H1 (cell line): ENCODE measurements at regions not wholly inside any gene's neighbourhood (a gene's known extent, or its start where the extent isn't known, plus 50 kb on each side); places are given as distances from the start of the nearest gene placed in this dataset.

Source experiments
- CTCF ChIA-PET: fragments of 300-600 bp; sonication (Branson Sonifier 250); formaldehyde crosslinking; loops from one replicate; lab custom pipeline; 2021; ENCODE audit not compliant: partially characterized antibody; lab: Charles Lee
- POLR2A ChIA-PET: fragments of 300-600 bp; sonication (Branson Sonifier 250); formaldehyde crosslinking; loops from one replicate; lab custom pipeline; 2021; ENCODE audit warnings: inconsistent platforms; ENCODE audit not compliant: partially characterized antibody; lab: Charles Lee
- DNase-seq, 2 experiments: peaks; one replicate each; pipeline versions ENCODE4 v3.0.0 to v3.0.0-alpha.2; 2010 to 2022; ENCODE audit warnings: low spot score in 2 of 2, low read depth in 1 of 2, mixed read lengths in 1 of 2
- FAIRE-seq: peaks from 2 replicates; lab custom pipeline; 2011; peaks lifted over from hg19 to GRCh38; lab: Jason Lieb, UNC
- H2AFZ ChIP-seq: 2 replicates; pipeline ENCODE4 v1.8.1; 2012; ENCODE audit warnings: low read length, inconsistent platforms
- H2AK5ac ChIP-seq: 2 replicates; pipeline ENCODE4 v1.6.1; 2013; ENCODE audit warnings: low read depth, low read length
- H2BK120ac ChIP-seq: replicated peaks from 2 replicates; pipeline ENCODE3; 2013; ENCODE audit warnings: low read depth, low read length, inconsistent platforms
- H2BK12ac ChIP-seq: 2 replicates; pipeline ENCODE4 v1.6.1; 2013; ENCODE audit warnings: low read depth, low read length
- H2BK15ac ChIP-seq: 2 replicates; pipeline ENCODE4 v1.6.1; 2013; ENCODE audit warnings: low read length
- H2BK20ac ChIP-seq: 2 replicates; pipeline ENCODE4 v1.6.1; 2013; ENCODE audit warnings: low read length
- H2BK5ac ChIP-seq: 2 replicates; pipeline ENCODE4 v1.6.1; 2013; ENCODE audit warnings: low read depth, low read length
- H3K14ac ChIP-seq: 2 replicates; pipeline ENCODE4 v1.6.1; 2013; ENCODE audit warnings: inconsistent platforms; ENCODE audit not compliant: insufficient read length
- H3K18ac ChIP-seq: 2 replicates; pipeline ENCODE4 v1.6.1; 2013; ENCODE audit warnings: low read length; ENCODE audit errors: extremely low read depth
- H3K23ac ChIP-seq: 2 replicates; pipeline ENCODE4 v1.6.1; 2013; ENCODE audit warnings: inconsistent platforms; ENCODE audit not compliant: insufficient read length
- H3K23me2 ChIP-seq: 2 replicates; pipeline ENCODE4 v1.6.1; 2013; ENCODE audit warnings: low read depth, low read length
- H3K27ac ChIP-seq: 2 replicates; pipeline ENCODE4 v1.6.1; 2011; ENCODE audit warnings: low read depth, low read length, inconsistent platforms
- H3K27me3 ChIP-seq, 4 experiments: replicated peaks in 1 of 4; 1 replicate in 1 of 4; 2 replicates in 3 of 4; pipeline versions ENCODE4 v1.6.1 to v1.8.1; 2011 to 2013; ENCODE audit warnings: low read length in 3 of 4, mild to moderate bottlenecking in 3 of 4, inconsistent platforms in 2 of 4, mixed read lengths in 2 of 4, moderate library complexity in 1 of 4; ENCODE audit not compliant: control insufficient read depth in 3 of 4, insufficient read depth in 3 of 4; ENCODE audit errors: extremely low read depth in 1 of 4
- H3K36me3 ChIP-seq, 4 experiments: 2 replicates each; pipeline versions ENCODE4 v1.6.1 to v1.8.1; 2011 to 2013; ENCODE audit warnings: mild to moderate bottlenecking in 4 of 4, low read length in 3 of 4, moderate library complexity in 2 of 4, control low read depth in 1 of 4, inconsistent platforms in 1 of 4; ENCODE audit not compliant: insufficient read depth in 4 of 4, control insufficient read depth in 2 of 4
- H3K4ac ChIP-seq: replicated peaks from 2 replicates; pipeline ENCODE3; 2013; ENCODE audit warnings: low read length, low read depth, mixed read lengths, inconsistent platforms; ENCODE audit not compliant: insufficient read length
- H3K4me1 ChIP-seq, 4 experiments: replicated peaks in 1 of 4; 1 replicate in 1 of 4; 2 replicates in 3 of 4; pipeline versions ENCODE4 v1.6.1 to v1.8.1; 2011 to 2013; ENCODE audit warnings: low read length in 3 of 4, inconsistent platforms in 2 of 4, mixed read lengths in 1 of 4; ENCODE audit not compliant: insufficient read depth in 4 of 4, control insufficient read depth in 3 of 4
- H3K4me2 ChIP-seq, 2 experiments: 2 replicates each; pipeline versions ENCODE4 v1.6.1 to v1.8.1; 2011 to 2013; ENCODE audit warnings: low read depth in 2 of 2, low read length in 2 of 2, control low read depth in 1 of 2, inconsistent platforms in 1 of 2, mild to moderate bottlenecking in 1 of 2; ENCODE audit not compliant: insufficient read depth in 1 of 2
- H3K4me3 ChIP-seq, 4 experiments: fragments of 200-600, 300-600 bp in 1 of 4; sonication (generic), shearing (Covaris generic), sonication (Bioruptor Twin) in 1 of 4; 2 replicates each; pipeline versions ENCODE4 v1.5.1 to v1.8.1; 2011 to 2016; ENCODE audit warnings: low read length in 4 of 4, low read depth in 3 of 4, control low read depth in 2 of 4, inconsistent platforms in 2 of 4, mild to moderate bottlenecking in 2 of 4, mixed read lengths in 1 of 4, moderate library complexity in 1 of 4; ENCODE audit not compliant: insufficient read depth in 2 of 4; ENCODE audit errors: extremely low read depth in 1 of 4
- H3K56ac ChIP-seq: replicated peaks from 2 replicates; pipeline ENCODE3; 2013; ENCODE audit warnings: low read depth, mild to moderate bottlenecking, mixed read lengths, low read length, inconsistent platforms; ENCODE audit not compliant: insufficient read length
- H3K79me1 ChIP-seq: 2 replicates; pipeline ENCODE4 v1.6.1; 2013; ENCODE audit warnings: low read depth, low read length, control low read depth
- H3K79me2 ChIP-seq, 2 experiments: 2 replicates each; pipeline versions ENCODE4 v1.6.1 to v1.8.1; 2012 to 2013; ENCODE audit warnings: low read length in 2 of 2, mild to moderate bottlenecking in 2 of 2, inconsistent platforms in 1 of 2; ENCODE audit not compliant: insufficient read depth in 2 of 2, control insufficient read depth in 1 of 2
- H3K9ac ChIP-seq, 4 experiments: replicated peaks in 1 of 4; 1 replicate in 1 of 4; 2 replicates in 3 of 4; pipeline versions ENCODE4 v1.6.1 to v1.8.1; 2011 to 2013; ENCODE audit warnings: low read depth in 3 of 4, low read length in 3 of 4, control low read depth in 2 of 4, mild to moderate bottlenecking in 2 of 4, moderate library complexity in 2 of 4, inconsistent platforms in 1 of 4; ENCODE audit errors: extremely low read depth in 1 of 4
- H3K9me3 ChIP-seq, 2 experiments: 2 replicates each; pipeline versions ENCODE4 v1.6.1 to v1.8.1; 2012 to 2013; ENCODE audit warnings: mild to moderate bottlenecking in 2 of 2, moderate library complexity in 2 of 2, control low read depth in 1 of 2, inconsistent platforms in 1 of 2, low read depth in 1 of 2, low read length in 1 of 2, mixed read lengths in 1 of 2; ENCODE audit not compliant: insufficient read depth in 2 of 2
- H4K20me1 ChIP-seq, 2 experiments: replicated peaks in 1 of 2; 2 replicates each; pipeline versions ENCODE3 to v1.8.1; 2011 to 2013; ENCODE audit warnings: inconsistent platforms in 2 of 2, low read length in 2 of 2, mild to moderate bottlenecking in 1 of 2; ENCODE audit not compliant: insufficient read depth in 2 of 2, control insufficient read depth in 1 of 2
- H4K5ac ChIP-seq: 2 replicates; pipeline ENCODE4 v1.6.1; 2013; ENCODE audit warnings: low read length, low read depth, mixed read lengths, inconsistent platforms; ENCODE audit not compliant: insufficient read length
- H4K8ac ChIP-seq: 2 replicates; pipeline ENCODE4 v1.8.0; 2013; ENCODE audit warnings: mild to moderate bottlenecking, moderate library complexity, low read length, inconsistent platforms; ENCODE audit not compliant: insufficient read depth; ENCODE audit errors: extremely low read depth
- H4K91ac ChIP-seq: replicated peaks from 2 replicates; pipeline ENCODE3; 2013; ENCODE audit warnings: low read length, mixed read lengths, inconsistent platforms; ENCODE audit not compliant: insufficient read length
- BACH1 ChIP-seq: IDR thresholded peaks from 2 replicates; pipeline ENCODE4 v1.6.1; 2012; ENCODE audit warnings: low read length, improper control_type of control experiment
- SP1 ChIP-seq: IDR thresholded peaks from 2 replicates; pipeline ENCODE4 v1.6.1; 2011; ENCODE audit warnings: low read depth, low read length
- WGBS, 2 experiments: shearing (Covaris generic) in 1 of 2; methylation state at CpG; one replicate each; pipeline versions ENCODE4 v1.1.6 to v1.1.7; 2013 to 2015; ENCODE audit warnings: low lambda C conversion rate in 2 of 2, mixed read lengths in 2 of 2, inconsistent platforms in 1 of 2, low coverage in 1 of 2, missing lambda C conversion rate in 1 of 2; ENCODE audit not compliant: insufficient replicate concordance in 2 of 2, insufficient coverage in 1 of 2, insufficient read length in 1 of 2; ENCODE audit errors: extremely low coverage in 1 of 2, missing lambda C conversion rate in 1 of 2; 5-methylcytosine and 5-hydroxymethylcytosine counted together

GRCh38 chr16:87050142-87050541 is 267.1 kb downstream of the C16orf95 start:
- H2BK120ac ChIP-seq, result no peak overlapping the region
- H3K4me3 ChIP-seq, result no peak overlapping the region
- no peak overlapping the region for H2AFZ ChIP-seq
- H3K79me2 ChIP-seq, result no peaks in the 10 kb centered on the region
- FAIRE-seq (no peak), DNase-seq (no peak)
- H3K23ac ChIP-seq, result no peak overlapping the region
- H3K4me2 ChIP-seq, result no peak overlapping the region
- H3K14ac ChIP-seq, result no peak overlapping the region
- no peak overlapping the region for H3K56ac ChIP-seq
- no peaks in the 10 kb centered on the region for H3K79me1 ChIP-seq
- no peaks in the 10 kb centered on the region; a peak in 2 of 7 replicates for H3K27me3 ChIP-seq
- H4K8ac ChIP-seq, result no peak overlapping the region
- H4K20me1 ChIP-seq, result peaks cover 0 to 2% of the 10 kb centered on the region in 2 experiments
- POLR2A ChIA-PET, result no interaction called here
- CTCF ChIA-PET, result interaction anchor here (0.6 to 4.4 kb wide), 6 partner anchors 12 to 312 kb away, joined by 3 to 40 read pairs (median 4); no protein-coding TSS in a partner anchor
- H3K4ac ChIP-seq, result no peak overlapping the region
- no peak overlapping the region for H3K27ac ChIP-seq
- H3K23me2 ChIP-seq, result no peaks in the 10 kb centered on the region
- peaks cover 3 to 12% (median 9%) of the 10 kb centered on the region in 4 experiments; a peak in 6 of 7 replicates for H3K4me1 ChIP-seq
- no peak overlapping the region for H4K91ac ChIP-seq
- no peak overlapping the region for H2BK20ac ChIP-seq
- no peak overlapping the region for H2AK5ac ChIP-seq
- no peaks in the 10 kb centered on the region for H3K36me3 ChIP-seq
- no peak overlapping the region for H4K5ac ChIP-seq
- H3K9me3 ChIP-seq, result peaks cover 4 to 12% of the 10 kb centered on the region in 2 experiments; a peak in 3 of 4 replicates
- no peak overlapping the region for H2BK5ac ChIP-seq
- no peak overlapping the region for H2BK15ac ChIP-seq
- H3K18ac ChIP-seq, result no peak overlapping the region
- 86% methylated on average over 11 of the region's 15 CpGs; no CpG with 5 or more reads in 1 of the 2 experiments for WGBS, 2 experiments
- no peak overlapping the region for H2BK12ac ChIP-seq
- no peak overlapping the region for H3K9ac ChIP-seq
- TF ChIP-seq BACH1 (no peak), SP1 (no peak)
